IPS-15b (cell line): ENCODE measurements at regions not wholly inside any gene's neighbourhood (a gene's known extent, or its start where the extent isn't known, plus 50 kb on each side); places are given as distances from the start of the nearest gene placed in this dataset.

Source experiments
- H3K27me3 ChIP-seq: one replicate; pipeline ENCODE4 v1.6.1; 2013; ENCODE audit warnings: low read length; ENCODE audit not compliant: control insufficient read depth, insufficient read depth
- H3K36me3 ChIP-seq: one replicate; pipeline ENCODE4 v1.6.1; 2013; ENCODE audit warnings: low read length; ENCODE audit not compliant: control insufficient read depth, insufficient read depth
- H3K4me1 ChIP-seq: one replicate; pipeline ENCODE4 v1.6.1; 2013; ENCODE audit warnings: mild to moderate bottlenecking, low read length; ENCODE audit not compliant: control insufficient read depth, insufficient read depth
- H3K4me3 ChIP-seq: one replicate; pipeline ENCODE4 v1.5.1; 2013; ENCODE audit warnings: low read depth, low read length
- H3K9ac ChIP-seq: one replicate; pipeline ENCODE4 v1.6.1; 2013; ENCODE audit warnings: low read depth, mild to moderate bottlenecking, low read length
- H3K9me3 ChIP-seq: one replicate; pipeline ENCODE4 v1.6.1; 2013; ENCODE audit warnings: mild to moderate bottlenecking, low read length; ENCODE audit not compliant: control insufficient read depth, insufficient read depth

- H3K9me3 ChIP-seq, result no peaks in the 10 kb centered on the region
- no peaks in the 10 kb centered on the region for H3K27me3 ChIP-seq
- H3K9ac ChIP-seq, result no peak overlapping the region
- H3K4me1 ChIP-seq, result peaks cover 8% of the 10 kb centered on the region
- H3K4me3 ChIP-seq, result no peak overlapping the region
- no peaks in the 10 kb centered on the region for H3K36me3 ChIP-seq
These were observed 603.1 kb upstream of the PCDH15 start for GRCh38 chr10:55404094-55404493.

- Histone ChIP-seq H3K9me3 (no peaks in the 10 kb centered on the region), H3K4me3 (no peak overlapping the region), H3K36me3 (no peaks in the 10 kb centered on the region), H3K9ac (no peak overlapping the region), H3K27me3 (no peaks in the 10 kb centered on the region), H3K4me1 (peaks cover 11% of the 10 kb centered on the region)
These were observed 599.2 kb upstream of the PCDH15 start for GRCh38 chr10:55400075-55400849.

GRCh38 chr10:55398497-55398882, 597.5 kb upstream of the PCDH15 start:
- H3K4me3 ChIP-seq, result no peak overlapping the region
- H3K9ac ChIP-seq, result no peak overlapping the region
- peaks cover 13% of the 10 kb centered on the region for H3K4me1 ChIP-seq
- no peaks in the 10 kb centered on the region for H3K9me3 ChIP-seq
- H3K27me3 ChIP-seq, result no peaks in the 10 kb centered on the region
- no peaks in the 10 kb centered on the region for H3K36me3 ChIP-seq

GRCh38 chr10:55397777-55398496, 596.9 kb upstream of the PCDH15 start:
- Histone ChIP-seq H3K4me3 (no peak overlapping the region), H3K4me1 (peaks cover 13% of the 10 kb centered on the region), H3K9me3 (no peaks in the 10 kb centered on the region), H3K27me3 (no peaks in the 10 kb centered on the region), H3K36me3 (no peaks in the 10 kb centered on the region), H3K9ac (no peak overlapping the region)

GRCh38 chr10:55378196-55378595, 577.2 kb upstream of the PCDH15 start:
- no peak overlapping the region for H3K9ac ChIP-seq
- no peaks in the 10 kb centered on the region for H3K36me3 ChIP-seq
- no peaks in the 10 kb centered on the region for H3K27me3 ChIP-seq
- no peaks in the 10 kb centered on the region for H3K9me3 ChIP-seq
- no peaks in the 10 kb centered on the region for H3K4me1 ChIP-seq
- H3K4me3 ChIP-seq, result no peak overlapping the region

- Histone ChIP-seq H3K27me3 (no peaks in the 10 kb centered on the region), H3K4me3 (no peak overlapping the region), H3K9ac (no peak overlapping the region), H3K36me3 (no peaks in the 10 kb centered on the region), H3K4me1 (no peaks in the 10 kb centered on the region), H3K9me3 (no peaks in the 10 kb centered on the region)
These were observed 573.9 kb upstream of the PCDH15 start for GRCh38 chr10:55374917-55375316.

DNA sequence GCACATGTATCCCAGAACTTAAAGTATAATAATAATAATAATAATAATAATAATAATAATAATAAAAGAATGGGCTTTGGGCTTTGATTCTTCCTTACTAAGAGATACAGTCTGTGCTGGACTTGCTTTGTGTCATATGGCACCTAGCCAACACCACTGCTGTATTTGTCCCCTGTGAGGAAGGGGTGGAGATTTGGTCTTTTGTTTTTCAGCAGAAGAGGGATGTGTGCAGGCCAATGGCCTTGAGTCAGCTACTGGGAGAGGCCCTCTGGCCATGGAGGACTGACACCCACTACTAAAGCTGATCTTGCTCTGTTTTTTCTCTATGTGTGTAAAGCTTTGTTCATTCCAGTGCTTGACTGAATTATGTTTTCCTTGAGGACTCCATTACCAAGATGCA, 573.0 kb upstream of the PCDH15 start:
- Histone ChIP-seq H3K9ac (no peak overlapping the region), H3K27me3 (no peaks in the 10 kb centered on the region), H3K36me3 (no peaks in the 10 kb centered on the region), H3K4me3 (no peak overlapping the region), H3K4me1 (no peaks in the 10 kb centered on the region), H3K9me3 (no peaks in the 10 kb centered on the region)

- no peaks in the 10 kb centered on the region for H3K27me3 ChIP-seq
- no peaks in the 10 kb centered on the region for H3K4me1 ChIP-seq
- H3K36me3 ChIP-seq, result no peaks in the 10 kb centered on the region
- no peaks in the 10 kb centered on the region for H3K9me3 ChIP-seq
- H3K4me3 ChIP-seq, result no peak overlapping the region
- H3K9ac ChIP-seq, result no peak overlapping the region
These were observed 568.8 kb upstream of the PCDH15 start for GRCh38 chr10:55369670-55370420.

GRCh38 chr10:55368467-55368866, 567.4 kb upstream of the PCDH15 start:
- no peak overlapping the region for H3K9ac ChIP-seq
- H3K4me3 ChIP-seq, result no peak overlapping the region
- no peaks in the 10 kb centered on the region for H3K9me3 ChIP-seq
- H3K27me3 ChIP-seq, result no peaks in the 10 kb centered on the region
- no peaks in the 10 kb centered on the region for H3K36me3 ChIP-seq
- no peaks in the 10 kb centered on the region for H3K4me1 ChIP-seq

DNA sequence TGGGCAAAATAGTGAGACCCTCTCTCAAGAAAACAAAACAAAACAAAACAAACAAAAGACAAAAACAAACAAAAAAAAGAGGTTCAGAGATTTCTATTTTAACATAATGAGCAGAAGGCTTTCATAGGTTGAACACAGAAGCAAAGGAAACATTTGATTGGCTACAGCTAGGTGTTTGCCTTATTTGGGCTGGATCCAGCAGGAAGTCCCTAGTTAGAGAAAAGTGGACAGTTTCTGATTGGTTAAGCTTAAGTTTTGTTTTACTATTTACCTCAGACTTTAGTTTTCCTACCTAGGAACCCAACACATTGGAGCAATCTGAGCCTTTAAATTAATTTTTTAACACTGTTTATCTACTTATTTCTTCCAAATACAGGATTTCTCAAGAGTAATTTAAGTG, 566.5 kb upstream of the PCDH15 start:
- no peaks in the 10 kb centered on the region for H3K36me3 ChIP-seq
- H3K9ac ChIP-seq, result no peak overlapping the region
- H3K9me3 ChIP-seq, result no peaks in the 10 kb centered on the region
- no peaks in the 10 kb centered on the region for H3K4me1 ChIP-seq
- no peak overlapping the region for H3K4me3 ChIP-seq
- no peaks in the 10 kb centered on the region for H3K27me3 ChIP-seq

DNA sequence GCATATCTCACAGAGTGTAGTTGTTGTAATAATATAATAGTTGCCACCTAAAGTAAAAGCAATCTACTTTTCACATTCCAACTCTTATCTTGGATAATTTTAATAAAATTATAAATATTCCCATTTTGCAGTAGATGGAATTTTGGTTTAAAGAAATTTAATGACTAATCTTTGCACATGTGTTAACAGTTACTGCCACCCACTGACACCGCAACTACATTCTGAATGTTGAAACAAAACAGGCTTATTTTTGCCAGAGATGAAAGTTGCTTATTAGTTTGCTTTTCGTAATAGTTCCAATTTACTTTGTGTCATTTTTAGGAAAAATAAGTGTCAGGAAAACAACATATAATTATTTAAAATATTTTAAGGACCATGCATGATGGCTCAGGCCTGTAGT, 557.5 kb upstream of the PCDH15 start:
- Histone ChIP-seq H3K9me3 (no peaks in the 10 kb centered on the region), H3K4me1 (no peaks in the 10 kb centered on the region), H3K27me3 (no peaks in the 10 kb centered on the region), H3K4me3 (no peak overlapping the region), H3K9ac (no peak overlapping the region), H3K36me3 (no peaks in the 10 kb centered on the region)
